ENCODE measurements at regions not wholly inside any gene's neighbourhood (a gene's known extent, or its start where the extent isn't known, plus 50 kb on each side); places are given as distances from the start of the nearest gene placed in this dataset.

- no peak for DNase-seq (ENCODE audit: low read depth in 1 of 2, low spot score in 1 of 2)
- ChIA-PET CTCF (no interaction called here), POLR2A (no interaction called here)
- ATAC-seq = no peak
- peaks cover 39% of the 10 kb centered on the region for H3K4me1 ChIP-seq
- TF ChIP-seq JUN (IDR thresholded peaks at IDR 0.05) (no peak), REST (IDR thresholded peaks at IDR 0.05) (no peak), HES2 (IDR thresholded peaks at IDR 0.05) (no peak), HOXB13 (CRISPR knock-in tag; IDR thresholded peaks at IDR 0.05; ENCODE audit: low read depth) (no peak), RARB (CRISPR knock-in tag; IDR thresholded peaks at IDR 0.05) (no peak), EHF (CRISPR knock-in tag; IDR thresholded peaks at IDR 0.05) (no peak), ZNF302 (CRISPR knock-in tag; IDR thresholded peaks at IDR 0.05) (no peak), FOSB (CRISPR knock-in tag; IDR thresholded peaks at IDR 0.05) (no peak), PBX3 (IDR thresholded peaks at IDR 0.05) (no peak), CHD2 (IDR thresholded peaks at IDR 0.05; ENCODE audit: low read length, partially characterized antibody) (no peak), HDAC2 (IDR thresholded peaks at IDR 0.05) (no peak), ZSCAN20 (CRISPR knock-in tag; IDR thresholded peaks at IDR 0.05) (no peak), POLR2AphosphoS2 (conservative IDR thresholded peaks at IDR 0.05; ENCODE audit: low read length) (no peak)
- peak; percentile 70 for FAIRE-seq
- H3K4me2 ChIP-seq = no peak overlapping the region
- H3K27ac ChIP-seq = no peak overlapping the region
- WGBS (ENCODE audit: missing lambda C conversion rate) = 84% methylated on average over 1 of the region's 1 CpG
- H3K4me3 ChIP-seq = no peak overlapping the region
- H3K9me3 ChIP-seq = peaks cover 15% of the 10 kb centered on the region; the same call in 1 of the 3 replicates
Measured at GRCh38 chr14:31970744-31971143, 106.4 kb upstream of the ARHGAP5 start.

- ChIA-PET CTCF (interaction anchor here (1.0 kb wide), 1 partner anchor 12 kb away, joined by 4 read pairs; no protein-coding TSS in a partner anchor), POLR2A (no interaction called here)
- ATAC-seq = no peak
- Histone ChIP-seq H3K4me1 (peaks cover 31% of the 10 kb centered on the region), H3K9me3 (peaks cover 15% of the 10 kb centered on the region; the same call in 1 of the 3 replicates), H3K4me2 (no peak overlapping the region), H3K4me3 (no peak overlapping the region), H3K27ac (no peak overlapping the region)
- DNase-seq (ENCODE audit: low read depth in 1 of 2, low spot score in 1 of 2) = no peak
- TF ChIP-seq EHMT2 (IDR thresholded peaks at IDR 0.05; ENCODE audit: low read depth) (no peak), HDAC2 (IDR thresholded peaks at IDR 0.05) (no peak), RARB (CRISPR knock-in tag; IDR thresholded peaks at IDR 0.05) (no peak), PHF8 (IDR thresholded peaks at IDR 0.05; ENCODE audit: borderline replicate concordance, low read depth) (no peak), HOXB13 (CRISPR knock-in tag; IDR thresholded peaks at IDR 0.05; ENCODE audit: low read depth) (no peak), EP300 (IDR thresholded peaks at IDR 0.05) (no peak), HEYL (CRISPR knock-in tag; IDR thresholded peaks at IDR 0.05) (no peak), CHD4 (IDR thresholded peaks at IDR 0.05; ENCODE audit: borderline replicate concordance) (no peak), BCL3 (IDR thresholded peaks at IDR 0.05) (no peak), MAZ (IDR thresholded peaks at IDR 0.05; ENCODE audit: borderline replicate concordance, low read depth, low read length) (no peak), ZFP36 (IDR thresholded peaks at IDR 0.05; ENCODE audit: borderline replicate concordance, partially characterized antibody) (no peak), CHD2 (IDR thresholded peaks at IDR 0.05; ENCODE audit: low read length, partially characterized antibody) (no peak)
- TF ChIP-seq, protein P1, sequence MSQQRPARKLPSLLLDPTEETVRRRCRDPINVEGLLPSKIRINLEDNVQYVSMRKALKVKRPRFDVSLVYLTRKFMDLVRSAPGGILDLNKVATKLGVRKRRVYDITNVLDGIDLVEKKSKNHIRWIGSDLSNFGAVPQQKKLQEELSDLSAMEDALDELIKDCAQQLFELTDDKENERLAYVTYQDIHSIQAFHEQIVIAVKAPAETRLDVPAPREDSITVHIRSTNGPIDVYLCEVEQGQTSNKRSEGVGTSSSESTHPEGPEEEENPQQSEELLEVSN (IDR thresholded peaks at IDR 0.05; ENCODE audit: borderline replicate concordance, low read depth) = no peak
- TF ChIP-seq, protein P2, sequence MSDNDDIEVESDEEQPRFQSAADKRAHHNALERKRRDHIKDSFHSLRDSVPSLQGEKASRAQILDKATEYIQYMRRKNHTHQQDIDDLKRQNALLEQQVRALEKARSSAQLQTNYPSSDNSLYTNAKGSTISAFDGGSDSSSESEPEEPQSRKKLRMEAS (IDR thresholded peaks at IDR 0.05) = no peak
- no peak for FAIRE-seq
- WGBS (ENCODE audit: missing lambda C conversion rate) = 72% methylated on average over 4 of the region's 4 CpGs
Measured at GRCh38 chr14:31971612-31972011, 105.5 kb upstream of the ARHGAP5 start.
